ENCODE measurements at regions not wholly inside any gene's neighbourhood (a gene's known extent, or its start where the extent isn't known, plus 50 kb on each side); places are given as distances from the start of the nearest gene placed in this dataset.

DNA sequence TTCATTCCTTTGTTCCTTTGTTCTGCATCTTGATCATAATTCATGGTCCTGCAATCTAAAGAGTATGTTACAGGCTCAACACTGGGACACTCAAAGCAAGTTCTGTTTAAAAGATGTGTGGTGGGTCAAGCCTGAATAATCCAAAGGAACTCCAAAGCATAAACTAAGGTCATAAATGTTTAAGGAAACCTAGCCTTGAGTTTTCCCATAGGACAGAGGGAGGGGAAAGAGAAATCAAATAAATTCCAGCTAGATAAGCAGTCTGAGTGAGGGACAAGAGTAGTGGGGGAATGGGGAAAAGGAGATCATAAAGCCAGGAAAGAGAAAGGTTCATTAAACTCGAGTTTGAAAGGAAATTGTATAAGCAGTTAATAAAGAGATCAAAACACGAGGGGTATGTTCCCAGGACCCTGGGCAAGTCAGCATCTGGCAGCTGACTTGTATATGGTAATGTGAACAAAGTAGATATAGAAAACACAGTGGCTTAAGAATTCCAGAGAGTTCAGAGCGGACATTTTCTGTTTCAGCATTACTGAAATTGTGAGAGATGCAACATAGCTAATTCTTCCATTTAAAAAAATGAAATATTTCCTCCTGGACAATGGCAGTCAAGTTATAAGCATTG lies 125.8 kb upstream of the EDNRA start:
- TF ChIP-seq, protein P1, sequence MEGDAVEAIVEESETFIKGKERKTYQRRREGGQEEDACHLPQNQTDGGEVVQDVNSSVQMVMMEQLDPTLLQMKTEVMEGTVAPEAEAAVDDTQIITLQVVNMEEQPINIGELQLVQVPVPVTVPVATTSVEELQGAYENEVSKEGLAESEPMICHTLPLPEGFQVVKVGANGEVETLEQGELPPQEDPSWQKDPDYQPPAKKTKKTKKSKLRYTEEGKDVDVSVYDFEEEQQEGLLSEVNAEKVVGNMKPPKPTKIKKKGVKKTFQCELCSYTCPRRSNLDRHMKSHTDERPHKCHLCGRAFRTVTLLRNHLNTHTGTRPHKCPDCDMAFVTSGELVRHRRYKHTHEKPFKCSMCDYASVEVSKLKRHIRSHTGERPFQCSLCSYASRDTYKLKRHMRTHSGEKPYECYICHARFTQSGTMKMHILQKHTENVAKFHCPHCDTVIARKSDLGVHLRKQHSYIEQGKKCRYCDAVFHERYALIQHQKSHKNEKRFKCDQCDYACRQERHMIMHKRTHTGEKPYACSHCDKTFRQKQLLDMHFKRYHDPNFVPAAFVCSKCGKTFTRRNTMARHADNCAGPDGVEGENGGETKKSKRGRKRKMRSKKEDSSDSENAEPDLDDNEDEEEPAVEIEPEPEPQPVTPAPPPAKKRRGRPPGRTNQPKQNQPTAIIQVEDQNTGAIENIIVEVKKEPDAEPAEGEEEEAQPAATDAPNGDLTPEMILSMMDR (IDR thresholded peaks at IDR 0.05; ENCODE audit: low read depth, low read length), result no peak
- no peak for TF ChIP-seq EZH2phosphoT487 (IDR thresholded peaks at IDR 0.05; ENCODE audit: low read depth)
